ENCODE measurements at regions not wholly inside any gene's neighbourhood (a gene's known extent, or its start where the extent isn't known, plus 50 kb on each side); places are given as distances from the start of the nearest gene placed in this dataset.
"Not testable (repeated sequence)": the region's sequence is repeated elsewhere in the genome, so short reads cannot be mapped to it uniquely, and the experiment has no call there.

DNA sequence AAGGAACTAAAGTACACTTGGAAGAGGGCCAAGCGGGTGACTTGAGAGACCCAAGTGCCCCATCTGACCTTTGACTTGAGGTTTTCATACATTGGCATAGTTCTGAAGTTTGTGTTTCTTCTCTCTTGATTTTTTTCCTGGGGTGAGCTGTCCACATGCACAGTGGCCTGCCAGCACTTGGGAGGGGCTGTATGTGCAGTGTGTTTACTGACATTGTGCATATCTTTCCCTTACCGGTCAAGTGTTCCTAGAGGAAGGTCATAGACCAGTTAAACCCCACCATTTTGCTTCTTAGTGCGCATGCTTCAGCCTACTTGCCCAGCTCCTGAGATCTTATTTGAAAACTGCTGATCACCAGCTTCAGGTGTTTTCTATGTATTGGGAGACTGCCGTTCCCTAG lies 435.2 kb upstream of the KAZN start:
- Histone ChIP-seq H3K27ac (no peak overlapping the region), H3K4me3 (no peak overlapping the region)

DNA sequence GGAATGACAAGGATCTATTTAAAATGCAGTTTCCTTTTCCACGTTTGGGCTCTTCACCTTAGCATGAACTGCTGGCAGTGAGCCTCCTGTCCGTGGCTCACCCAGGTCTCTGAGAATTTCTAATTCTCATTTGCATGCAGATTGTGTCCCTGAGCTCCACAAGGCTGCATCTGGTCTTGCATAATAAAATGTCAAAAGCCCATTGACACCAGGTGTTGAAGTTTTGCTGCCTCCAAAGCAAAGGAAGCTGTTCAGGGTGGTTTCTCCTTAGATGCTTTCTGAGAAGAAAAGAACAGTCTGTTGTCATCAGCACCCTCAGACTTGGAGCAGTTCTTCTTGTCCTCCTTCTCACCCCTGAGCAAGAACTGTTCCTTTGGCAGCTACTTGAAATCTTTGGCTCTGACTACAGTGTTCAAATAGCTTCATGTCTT lies 433.1 kb upstream of the KAZN start:
- H3K27ac ChIP-seq = no peak overlapping the region

DNA sequence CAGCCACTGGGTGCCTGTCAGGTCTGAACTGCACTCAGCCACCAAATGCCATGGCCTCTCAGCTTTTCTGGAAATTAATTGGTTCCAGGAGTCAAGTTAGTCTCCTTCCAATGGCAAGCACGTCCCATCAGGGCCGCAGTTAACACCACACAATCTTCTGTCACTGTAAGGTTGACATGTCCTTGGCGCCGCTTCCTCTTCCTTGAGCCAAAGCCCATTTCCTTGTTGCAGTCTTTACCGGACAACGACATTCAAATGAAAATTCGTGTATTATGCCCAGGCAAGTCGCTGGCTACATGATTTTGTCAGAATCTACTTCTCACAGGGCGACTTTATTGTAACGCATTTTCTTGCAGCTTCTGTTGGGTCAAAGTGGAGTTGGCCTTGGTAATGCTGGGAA lies 430.6 kb upstream of the KAZN start:
- Histone ChIP-seq H3K4me3 (no peak overlapping the region), H3K27ac (no peak overlapping the region)

More for the DNA sequence above, 433.1 kb upstream of the KAZN start:
- no peak overlapping the region for H3K4me3 ChIP-seq

DNA sequence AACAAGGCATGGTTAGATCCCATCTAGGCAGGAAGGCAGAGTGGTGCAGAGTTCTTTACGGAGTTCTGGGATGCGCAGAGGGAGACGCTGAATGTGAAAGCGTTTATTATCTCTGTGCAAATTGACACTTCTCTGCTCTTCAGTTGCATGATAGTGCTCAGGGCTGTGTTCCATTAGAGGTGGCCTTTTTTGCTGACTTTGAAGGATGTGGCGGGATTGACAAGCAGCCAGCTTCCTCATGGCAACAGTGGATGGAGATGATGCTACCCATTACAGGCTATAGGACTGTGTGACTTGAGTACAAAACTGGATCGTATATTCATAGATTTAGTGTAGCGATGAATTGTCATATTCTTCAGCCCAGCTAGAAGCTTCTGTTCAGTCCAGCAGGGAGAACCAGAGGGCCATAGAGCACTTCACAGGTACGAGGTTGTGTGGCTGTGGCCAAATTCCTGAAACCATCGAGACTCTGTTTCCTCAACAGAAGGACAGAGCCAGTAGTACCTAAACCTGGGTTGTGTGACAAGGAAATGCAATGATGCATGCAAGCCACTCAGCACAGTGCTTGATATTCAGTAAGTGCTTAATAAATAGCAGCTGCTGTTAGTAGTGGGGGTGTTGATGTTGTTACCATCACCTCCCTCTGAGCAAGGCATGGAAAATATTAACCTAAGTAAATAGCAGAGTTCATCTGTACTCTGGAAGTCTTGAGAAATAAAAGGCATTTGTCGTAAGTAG lies 430.0 kb upstream of the KAZN start:
- Histone ChIP-seq H3K27ac (no peak overlapping the region), H3K4me3 (no peak overlapping the region)

DNA sequence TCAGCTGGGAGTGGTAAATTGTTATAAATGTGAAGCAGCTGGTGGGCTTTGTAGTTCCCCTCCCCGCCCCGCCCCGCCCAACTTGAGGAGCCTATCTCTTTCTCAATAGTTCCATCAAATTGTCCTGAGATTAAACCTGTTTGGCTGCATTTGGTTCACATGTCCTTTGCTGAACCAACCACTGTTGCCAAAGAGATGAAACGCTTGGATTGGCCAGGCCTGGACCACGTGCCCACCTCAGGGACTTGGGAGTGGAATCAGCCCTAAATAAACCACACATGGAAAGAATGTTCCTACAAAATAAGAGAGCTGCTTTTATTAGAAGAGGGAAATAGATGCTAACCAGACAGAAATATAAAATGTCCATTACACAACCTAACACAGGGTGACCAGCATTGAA lies 424.9 kb upstream of the KAZN start:
- Histone ChIP-seq H3K4me3 (no peak overlapping the region), H3K27ac (no peak overlapping the region)

DNA sequence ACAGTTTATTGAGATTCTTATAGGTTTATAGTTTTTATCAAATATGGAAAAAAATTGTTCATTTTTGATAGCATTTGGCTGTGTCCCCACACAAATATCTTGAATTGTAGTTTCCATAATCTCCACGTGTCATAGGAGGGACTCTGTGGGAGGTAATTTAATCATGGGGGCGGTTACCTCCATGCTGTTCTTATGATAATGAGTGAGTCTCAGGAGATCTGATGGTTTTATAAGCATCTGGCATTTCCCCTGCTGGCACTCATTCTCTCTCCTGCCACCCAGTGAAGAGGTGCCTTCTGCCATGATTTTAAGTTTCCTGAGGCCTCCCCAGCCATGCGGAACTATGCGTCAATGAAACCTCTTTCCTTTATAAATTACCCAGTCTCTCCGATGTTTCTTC lies 420.6 kb upstream of the KAZN start:
- H3K27ac ChIP-seq, H3K4me3 ChIP-seq: not testable (repeated sequence)

DNA sequence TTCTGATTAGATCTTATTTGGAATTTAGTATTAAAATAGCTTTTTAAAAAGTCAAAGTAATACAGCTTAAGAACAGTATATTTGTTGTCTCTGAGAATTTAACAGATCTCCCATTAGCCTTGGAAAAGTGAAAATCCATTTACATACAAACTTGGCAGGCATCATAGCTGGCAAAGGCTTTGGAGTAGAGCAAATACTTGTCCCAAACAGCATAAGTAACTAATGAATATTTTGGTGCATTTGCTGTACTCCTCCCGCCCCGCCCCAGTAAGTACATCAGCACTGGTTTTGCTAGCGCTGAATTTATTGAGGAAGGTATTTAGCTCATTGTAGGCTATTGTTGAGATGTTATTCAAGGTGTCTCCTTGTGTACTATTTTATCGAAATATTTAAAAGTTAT lies 417.7 kb upstream of the KAZN start:
- Histone ChIP-seq H3K4me3 (no peak overlapping the region), H3K27ac (peak overlapping the region in 2 of 21 experiments; percentile 10 to 12)

DNA sequence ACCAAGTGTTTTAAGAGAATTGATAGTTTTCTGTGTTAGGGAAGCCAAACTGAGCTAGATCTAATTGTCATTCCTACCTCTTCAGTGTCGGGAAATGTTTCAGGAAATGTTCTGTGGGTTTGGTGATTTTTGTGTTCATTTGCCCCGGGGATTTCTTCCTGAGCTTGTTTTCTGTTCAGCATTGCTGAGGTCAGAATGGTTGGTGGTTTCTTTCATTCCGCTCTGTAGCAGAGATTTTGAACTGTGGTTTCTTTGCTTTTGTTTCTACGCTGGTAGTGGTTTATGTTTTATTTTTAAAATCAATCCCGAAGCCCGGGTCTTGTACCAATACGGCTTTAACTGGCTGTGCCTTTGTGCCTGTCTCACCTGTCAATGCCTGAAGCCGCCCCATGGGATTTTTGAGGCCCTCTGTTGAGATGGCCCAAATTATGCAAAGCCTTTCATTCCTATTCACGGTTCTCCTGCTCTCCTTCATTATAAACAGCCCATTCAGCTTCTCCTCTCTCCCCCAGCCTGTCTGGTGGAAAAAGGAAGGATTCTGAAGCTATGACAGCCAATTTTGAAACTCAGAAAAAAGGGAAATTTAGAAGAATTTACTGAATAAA lies 417.2 kb upstream of the KAZN start:
- Histone ChIP-seq H3K4me3 (no peak overlapping the region), H3K27ac (peak overlapping the region in 3 of 21 experiments; percentile 10 to 26 (median 12))

DNA sequence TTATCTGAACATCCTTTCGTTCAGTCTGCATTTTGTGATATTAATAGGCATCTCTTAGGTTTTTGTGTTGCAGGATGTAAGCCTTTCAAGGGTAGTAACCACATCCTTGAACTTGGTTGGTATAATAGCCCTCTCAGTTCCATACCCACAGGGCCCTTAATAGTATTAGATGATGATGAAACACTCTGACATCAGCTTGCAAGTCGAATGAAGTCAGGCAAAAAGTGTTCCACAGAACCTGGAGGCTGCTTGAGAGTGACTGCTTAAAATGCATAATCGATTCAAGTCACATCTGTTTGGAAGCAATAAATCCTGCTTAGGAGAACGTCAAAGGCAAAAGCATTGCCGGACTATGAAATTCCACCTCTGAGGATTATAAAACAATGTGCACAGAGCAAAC lies 415.6 kb upstream of the KAZN start:
- H3K4me3 ChIP-seq = no peak overlapping the region
- no peak overlapping the region for H3K27ac ChIP-seq

DNA sequence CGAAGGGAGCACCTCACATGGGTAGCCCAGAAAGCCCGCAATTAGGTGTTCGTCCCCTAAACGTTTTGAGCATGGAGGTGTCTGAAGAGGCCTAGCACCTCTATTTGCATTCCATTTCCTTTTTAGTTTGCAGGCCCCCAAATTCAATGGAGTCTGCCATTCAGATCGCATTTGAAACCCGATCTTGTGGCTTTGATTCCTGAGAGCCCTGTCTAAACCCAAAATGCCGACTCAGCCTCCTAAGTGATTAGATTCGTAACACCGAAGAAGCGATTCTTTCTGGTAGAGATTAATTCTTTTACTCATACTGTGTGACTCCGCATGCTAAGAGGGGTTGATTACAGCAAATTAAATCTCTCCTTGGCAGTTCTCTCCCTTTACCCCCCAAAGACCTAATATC lies 415.2 kb upstream of the KAZN start:
- Histone ChIP-seq H3K4me3 (no peak overlapping the region), H3K27ac (no peak overlapping the region)

DNA sequence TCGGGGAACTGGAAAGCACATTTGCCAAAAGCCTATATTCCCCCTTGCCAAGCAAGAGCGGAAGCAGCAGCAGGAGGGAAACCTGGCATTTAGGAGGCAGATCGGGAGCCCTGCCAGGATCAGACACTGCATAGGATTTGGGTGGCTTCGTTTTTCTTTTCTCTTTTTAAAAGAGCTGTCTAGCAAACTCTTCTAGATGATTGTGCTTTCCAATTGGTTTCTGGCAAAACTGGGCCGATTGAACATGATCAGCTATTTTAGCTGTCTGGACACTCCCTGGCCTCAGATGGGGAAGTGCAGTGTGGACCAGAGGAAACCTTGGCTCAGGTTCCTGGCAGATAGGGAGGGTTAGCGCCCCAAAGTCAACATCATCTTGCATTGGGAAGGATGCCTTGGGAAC lies 414.0 kb upstream of the KAZN start:
- Histone ChIP-seq H3K4me3 (no peak overlapping the region), H3K27ac (peak overlapping the region in 1 of 21 experiments; percentile 49)

DNA sequence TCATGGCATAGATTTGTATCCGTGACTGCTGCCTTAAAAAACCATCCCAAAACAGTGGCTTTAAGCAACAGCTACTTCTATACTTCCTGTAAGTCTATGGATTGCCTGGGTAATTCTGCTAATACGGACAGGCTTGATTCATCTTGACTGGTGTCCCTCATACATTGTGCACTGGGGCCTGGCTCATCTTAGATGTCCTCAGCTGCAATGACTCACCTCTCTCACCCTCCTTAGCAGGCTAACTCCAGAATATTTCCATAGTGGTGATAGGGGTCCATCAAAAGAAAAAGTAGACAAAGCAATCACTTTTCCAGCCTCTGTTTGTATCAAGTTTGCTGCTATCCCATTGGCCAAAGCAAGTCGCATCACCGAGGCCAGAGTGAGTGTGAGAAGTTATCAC lies 409.1 kb upstream of the KAZN start:
- Histone ChIP-seq H3K27ac (no peak overlapping the region), H3K4me3 (no peak overlapping the region)

DNA sequence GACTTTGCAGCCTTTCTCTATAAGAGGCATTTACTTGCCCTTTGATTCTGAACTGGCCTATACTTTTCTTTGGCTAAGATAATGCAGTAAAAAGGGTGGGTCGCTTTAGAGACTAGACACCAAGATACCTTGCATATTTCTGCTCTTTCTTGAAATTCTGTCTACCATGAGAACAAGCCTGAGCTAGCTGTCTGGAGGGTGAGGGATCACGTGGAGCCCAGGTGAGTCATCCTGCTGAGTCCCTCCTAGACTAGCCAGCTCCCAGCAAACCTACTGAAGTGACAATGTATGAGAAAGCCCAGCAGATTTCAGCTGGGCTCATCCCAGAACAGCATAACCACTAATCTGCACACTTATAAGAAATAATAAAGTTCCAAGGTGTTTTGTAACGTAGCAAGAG lies 408.0 kb upstream of the KAZN start:
- H3K4me3 ChIP-seq = no peak overlapping the region
- H3K27ac ChIP-seq = no peak overlapping the region

DNA sequence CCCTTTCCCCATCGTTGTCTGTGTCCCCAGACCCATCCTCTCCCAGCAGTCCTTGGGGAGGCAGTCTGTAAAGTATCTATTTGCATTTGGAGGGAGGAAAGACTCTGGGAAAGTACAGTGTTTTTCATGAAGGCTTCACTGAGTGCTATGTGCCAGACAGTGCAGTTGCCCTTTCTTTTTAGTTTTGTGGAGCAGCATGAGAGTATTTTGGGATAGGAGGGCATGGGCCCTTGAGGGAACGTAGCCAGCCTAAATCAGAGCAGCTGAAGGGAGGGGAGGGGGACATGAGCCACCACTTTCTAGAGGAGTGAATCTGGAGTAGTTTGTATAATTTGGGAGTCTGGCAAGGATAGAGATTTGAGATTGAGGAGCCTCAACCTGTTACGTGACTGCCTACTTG lies 404.0 kb upstream of the KAZN start:
- H3K27ac ChIP-seq = no peak overlapping the region
- no peak overlapping the region for H3K4me3 ChIP-seq

DNA sequence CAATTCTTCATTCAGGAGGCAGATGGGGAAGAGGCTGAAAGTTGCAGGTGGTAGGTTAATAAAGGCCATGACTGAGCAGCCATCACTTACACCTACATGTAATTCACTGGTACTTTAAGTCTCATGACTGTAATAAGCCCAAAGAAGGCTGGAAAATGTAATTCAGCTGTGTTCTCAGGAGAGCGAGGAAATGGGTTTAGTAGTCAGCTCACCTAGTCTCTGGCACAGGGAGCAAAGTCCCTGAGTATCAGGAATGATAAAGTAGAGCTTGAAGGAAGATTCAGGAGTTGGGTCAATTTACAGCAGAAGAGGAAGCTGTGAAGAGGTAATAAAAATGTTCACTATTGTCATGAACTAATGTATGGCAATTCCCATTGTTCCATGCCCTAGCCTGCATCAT lies 393.4 kb upstream of the KAZN start:
- Histone ChIP-seq H3K4me3 (no peak overlapping the region), H3K27ac (no peak overlapping the region)

DNA sequence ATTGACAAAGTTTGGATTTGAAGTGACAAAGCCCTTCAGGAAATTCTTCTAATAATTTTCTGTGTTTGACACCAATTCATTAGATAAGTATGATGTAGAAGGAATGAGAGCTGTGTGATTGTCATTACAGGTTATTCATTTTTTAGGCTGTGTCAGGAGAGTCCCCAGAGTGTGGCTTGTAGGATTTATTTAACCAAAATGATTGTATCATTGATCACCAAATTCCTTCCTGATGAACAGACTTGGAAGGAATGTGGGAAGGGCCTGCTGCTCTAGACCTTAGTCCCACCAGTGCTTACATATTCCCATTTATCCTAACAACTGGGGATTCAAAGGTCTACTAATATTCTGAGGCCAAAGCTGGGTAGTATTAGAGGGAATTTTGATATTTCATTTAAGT lies 383.3 kb upstream of the KAZN start:
- H3K27ac ChIP-seq = no peak overlapping the region
- no peak overlapping the region for H3K4me3 ChIP-seq

DNA sequence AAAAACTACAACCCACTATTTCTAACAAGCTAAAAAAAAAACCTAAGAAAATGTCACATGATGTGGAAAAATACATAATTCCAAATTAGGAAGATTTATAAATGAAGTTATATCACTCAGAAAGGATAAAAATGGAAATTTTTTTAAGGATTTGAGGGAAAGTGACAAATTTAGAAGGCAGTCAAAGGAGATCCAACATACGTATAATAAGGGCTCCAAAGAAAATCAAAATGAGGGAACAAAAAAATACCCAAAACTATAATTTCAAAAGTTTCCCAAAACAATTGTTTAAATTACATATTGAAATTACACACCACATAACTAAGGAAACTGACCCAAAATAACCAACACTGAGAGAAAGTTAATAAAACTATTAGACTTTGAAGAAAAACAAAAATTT lies 381.1 kb upstream of the KAZN start:
- no peak overlapping the region for H3K4me3 ChIP-seq
- no peak overlapping the region for H3K27ac ChIP-seq

DNA sequence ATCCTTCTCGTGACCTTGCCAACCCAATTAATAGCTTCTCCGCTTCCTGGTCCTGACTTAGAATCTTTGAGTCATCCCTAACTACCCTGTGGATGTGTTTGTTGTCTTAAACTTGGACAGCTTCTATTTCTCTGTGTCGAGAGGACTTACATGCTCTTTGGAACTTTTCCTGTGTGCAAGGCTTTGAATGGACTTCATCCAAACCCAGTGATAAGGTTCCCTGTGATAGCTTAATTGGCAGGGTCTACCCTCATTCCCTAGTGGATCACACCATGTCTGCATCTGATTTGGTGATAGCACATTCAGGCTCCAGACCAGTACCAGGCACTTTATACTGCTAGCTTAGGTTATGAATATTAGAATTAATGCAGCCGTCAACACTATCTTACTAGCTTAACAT lies 378.2 kb upstream of the KAZN start:
- H3K27ac ChIP-seq = no peak overlapping the region
- no peak overlapping the region for H3K4me3 ChIP-seq

DNA sequence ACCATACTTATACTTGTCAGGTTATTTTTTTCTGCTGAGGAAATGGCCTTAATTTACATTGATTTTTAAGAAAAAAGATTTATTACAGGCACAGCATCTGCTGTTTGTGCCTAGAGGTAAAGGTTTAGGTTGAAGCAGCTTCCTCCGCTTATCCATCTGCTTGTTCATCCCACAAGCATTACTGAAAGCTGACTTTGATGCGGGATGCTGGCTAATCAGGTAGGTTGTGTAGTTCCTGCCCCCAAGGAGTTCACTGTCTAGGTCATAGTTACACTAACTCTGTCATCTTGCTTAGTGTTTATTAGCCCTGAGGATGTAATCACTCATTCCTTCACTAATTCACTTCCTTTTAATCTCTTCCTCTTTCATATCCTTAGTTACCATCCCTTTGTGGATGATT lies 377.7 kb upstream of the KAZN start:
- no peak overlapping the region for H3K27ac ChIP-seq
- no peak overlapping the region for H3K4me3 ChIP-seq

DNA sequence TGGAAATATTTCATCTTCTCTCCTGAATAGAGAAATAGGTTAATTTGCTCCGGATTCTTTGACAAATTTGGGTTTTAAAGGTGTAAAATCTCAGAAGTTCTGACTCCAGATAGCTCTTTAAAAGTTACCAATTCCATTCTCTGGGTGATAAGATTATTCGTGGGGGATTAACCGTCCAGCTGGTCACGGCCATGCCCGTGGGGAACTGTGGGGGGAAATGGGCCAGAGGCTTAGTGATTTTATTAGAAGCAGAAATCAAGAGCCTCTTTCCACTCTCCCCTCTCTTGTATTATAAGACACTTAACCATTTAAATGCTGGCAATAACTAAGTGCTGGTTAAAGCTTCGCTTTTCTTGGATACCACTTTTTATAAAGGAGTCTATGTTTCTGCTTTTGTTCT lies 376.4 kb upstream of the KAZN start:
- H3K4me3 ChIP-seq = no peak overlapping the region
- no peak overlapping the region for H3K27ac ChIP-seq

DNA sequence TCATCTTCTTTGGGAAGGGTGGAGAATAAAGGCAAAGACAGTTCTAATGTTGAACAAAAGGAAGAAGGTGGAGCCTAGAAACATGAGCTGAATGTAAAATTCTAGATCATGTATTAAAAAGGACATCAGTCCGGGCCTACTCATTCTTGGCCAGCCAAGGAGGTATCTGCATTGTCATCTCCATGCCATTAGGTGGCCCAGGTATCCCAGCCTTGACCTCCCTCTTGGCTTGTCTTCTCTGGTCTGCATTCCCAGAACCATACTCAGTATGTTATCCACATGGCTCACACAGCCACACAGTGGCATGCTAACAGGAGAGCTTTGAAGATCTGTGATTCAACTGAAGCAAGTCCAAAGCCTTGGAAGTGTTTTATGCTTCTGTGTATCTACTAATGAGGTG lies 369.8 kb upstream of the KAZN start:
- H3K27ac ChIP-seq = no peak overlapping the region

DNA sequence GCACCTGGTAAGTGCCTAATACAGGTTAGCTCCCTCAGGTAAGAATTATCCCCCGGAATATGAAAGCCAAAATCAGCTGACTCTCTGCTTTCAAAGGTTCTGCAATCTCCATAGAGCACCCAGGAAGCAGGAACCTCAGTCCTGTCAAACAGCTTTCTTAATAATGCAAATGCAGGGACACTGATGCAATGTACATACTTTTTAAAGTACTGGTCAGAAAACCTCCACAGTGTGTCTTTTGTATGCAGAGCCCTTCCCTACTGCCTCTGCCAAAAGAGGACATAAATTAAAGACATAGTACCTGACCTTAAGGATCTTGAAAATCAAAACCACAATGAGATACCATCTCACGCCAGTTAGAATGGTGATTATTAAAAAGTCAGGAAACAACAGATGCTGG lies 365.0 kb upstream of the KAZN start:
- H3K4me3 ChIP-seq = no peak overlapping the region

More for the DNA sequence above, 369.8 kb upstream of the KAZN start:
- no peak overlapping the region for H3K4me3 ChIP-seq

More for the DNA sequence above, 365.0 kb upstream of the KAZN start:
- H3K27ac ChIP-seq = no peak overlapping the region

Data from skin epidermis (tissue), 12 donors.